Activated T-helper 2 cell treated with anti-CD3 and anti-CD28 coated beads, Interferon-gamma antibody, Interleukin-2, Interleukin-4, amounts not matched to agents 10 μg/mL and 5 μg/mL and 100 μg/mL, durations not matched to agents 14 hours and 24 hours and 36 hours (primary cell): ENCODE measurements at regions not wholly inside any gene's neighbourhood (a gene's known extent, or its start where the extent isn't known, plus 50 kb on each side); places are given as distances from the start of the nearest gene placed in this dataset.

Experiments
- DNase-seq: peaks from one replicate; pipeline ENCODE4 v3.0.0; 2021; ENCODE audit warnings: low spot score
- H3K27ac Mint-ChIP-seq: one replicate; pipeline ENCODE4 v1.8.0; 2021; ENCODE audit warnings: mixed read lengths
- H3K27me3 Mint-ChIP-seq: one replicate; pipeline ENCODE4 v1.8.0; 2021; ENCODE audit warnings: low read depth, mixed read lengths
- H3K36me3 Mint-ChIP-seq: one replicate; pipeline ENCODE4 v1.8.0; 2021; ENCODE audit warnings: low read depth, mixed read lengths
- H3K4me1 Mint-ChIP-seq: one replicate; pipeline ENCODE4 v1.8.0; 2021; ENCODE audit warnings: low read depth, mixed read lengths
- H3K4me3 Mint-ChIP-seq: one replicate; pipeline ENCODE4 v1.8.0; 2021; ENCODE audit warnings: low read depth, mild to moderate bottlenecking, moderate library complexity, mixed read lengths
- H3K9me3 Mint-ChIP-seq: one replicate; pipeline ENCODE4 v1.8.0; 2021; ENCODE audit warnings: mixed read lengths
- intact Hi-C: fragments of 100-400 bp; cut with micrococcal nuclease; formaldehyde crosslinking; loops from one replicate; pipeline ENCODE4 v1.15.1; 2023

- Mint-ChIP-seq H3K36me3 (no peaks in the 10 kb centered on the region), H3K4me3 (no peak overlapping the region)
Observed at GRCh38 chr12:67764946-67765619, 116.5 kb downstream of the DYRK2 start.

DNA sequence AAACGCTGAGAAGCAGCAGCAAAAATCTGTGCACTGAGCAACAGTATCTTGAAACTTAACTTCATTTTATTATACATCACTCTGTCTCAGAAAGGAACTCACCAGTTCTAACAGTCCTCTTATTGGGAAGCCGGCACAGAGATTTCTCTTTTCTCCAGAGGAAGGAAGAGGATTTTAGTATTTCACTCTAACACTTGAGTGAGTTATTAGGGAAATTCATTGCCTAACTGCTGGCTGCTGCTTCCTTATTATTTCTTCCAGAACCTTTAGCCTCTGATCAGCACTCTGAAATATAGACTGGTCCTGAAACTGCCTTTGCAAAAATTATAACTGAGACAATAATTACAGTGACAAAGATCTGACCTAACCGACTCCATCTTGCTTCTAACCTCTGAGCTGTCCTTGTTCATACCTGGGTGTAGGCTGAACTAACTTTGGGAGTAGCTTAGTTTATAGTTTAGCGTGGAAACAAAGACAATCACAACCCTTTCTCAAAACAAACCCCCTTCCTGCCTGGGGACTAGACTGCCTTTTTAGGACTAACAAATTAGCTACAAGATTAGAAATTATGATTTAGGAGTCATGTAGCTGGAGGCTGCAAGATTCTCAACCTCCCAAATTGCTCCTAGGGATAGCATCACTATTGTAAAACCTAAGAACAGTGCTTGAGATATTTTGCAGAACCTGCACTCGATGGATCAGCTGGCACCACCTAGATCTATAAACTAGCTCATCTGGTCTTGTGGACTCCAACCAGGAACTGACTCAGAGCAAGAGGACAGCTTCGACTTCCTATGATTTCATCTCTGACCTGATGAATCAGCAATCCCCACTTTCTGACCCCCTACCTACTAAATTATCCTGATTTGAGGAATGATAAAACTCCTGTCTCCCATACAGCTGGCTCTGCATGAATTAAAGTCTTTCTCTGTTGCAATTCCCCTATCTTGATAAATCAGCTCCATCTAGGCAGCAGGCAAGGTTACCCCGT, 117.5 kb downstream of the DYRK2 start:
- Mint-ChIP-seq H3K9me3 (no peaks in the 10 kb centered on the region), H3K27ac (no peak overlapping the region), H3K27me3 (no peaks in the 10 kb centered on the region), H3K36me3 (no peaks in the 10 kb centered on the region), H3K4me1 (no peaks in the 10 kb centered on the region), H3K4me3 (no peak overlapping the region)
- intact Hi-C loops, result no loop called here
- DNase-seq, result no peak

More at GRCh38 chr12:67764946-67765619, 116.5 kb downstream of the DYRK2 start:
- H3K9me3 Mint-ChIP-seq, result no peaks in the 10 kb centered on the region
- no peak for DNase-seq
- intact Hi-C loops, result no loop called here
- H3K4me1 Mint-ChIP-seq, result peaks cover 1% of the 10 kb centered on the region
- no peaks in the 10 kb centered on the region for H3K27me3 Mint-ChIP-seq
- no peak overlapping the region for H3K27ac Mint-ChIP-seq

DNA sequence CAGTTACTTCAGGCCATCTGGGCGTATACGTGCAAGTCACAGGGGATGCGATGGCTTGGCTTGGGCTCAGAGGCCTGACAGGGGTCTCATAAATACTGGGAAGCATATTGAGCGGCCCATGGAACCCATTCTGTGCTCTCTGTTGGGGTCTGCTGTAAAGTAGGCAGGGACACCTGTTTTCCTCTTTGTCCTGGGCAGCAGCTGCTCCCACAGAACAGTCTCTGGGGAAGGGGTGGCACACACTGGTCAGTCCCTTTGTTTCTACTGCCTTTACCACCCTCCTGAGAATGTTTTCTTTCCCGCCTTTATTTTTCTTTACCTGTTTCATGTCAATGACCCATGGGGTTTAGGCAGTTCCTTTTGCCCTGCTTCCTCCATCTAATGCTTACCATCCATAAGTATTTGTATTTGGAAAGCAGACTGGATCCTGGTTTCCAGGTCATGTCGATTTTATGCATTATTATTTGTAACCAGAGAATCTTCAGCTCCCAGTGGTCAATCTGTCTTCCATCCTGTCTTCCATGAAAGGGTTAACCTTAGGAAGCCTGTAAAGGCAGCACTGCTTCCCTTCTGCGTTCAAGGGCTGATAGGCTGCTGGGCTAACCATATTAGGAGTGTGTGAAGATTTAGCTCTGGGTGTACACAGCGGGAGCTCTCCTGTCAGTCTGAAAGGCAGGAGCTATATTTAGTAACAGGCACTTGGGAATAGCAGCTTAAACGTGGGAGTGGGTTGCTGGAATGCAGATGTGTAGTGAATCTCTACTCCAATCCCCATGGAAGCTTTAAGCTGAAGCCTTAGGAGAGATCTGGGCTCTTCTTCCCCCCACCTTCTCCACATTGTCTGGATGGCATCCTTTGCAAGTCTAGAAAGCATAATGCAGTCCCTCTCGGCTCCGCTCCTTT, 124.0 kb downstream of the DYRK2 start:
- H3K9me3 Mint-ChIP-seq, result no peaks in the 10 kb centered on the region
- peaks cover 1% of the 10 kb centered on the region for H3K27me3 Mint-ChIP-seq
- intact Hi-C loops, result no loop called here
- H3K27ac Mint-ChIP-seq, result no peak overlapping the region
- DNase-seq, result no peak
- H3K4me1 Mint-ChIP-seq, result no peaks in the 10 kb centered on the region
- H3K4me3 Mint-ChIP-seq, result no peak overlapping the region
- no peaks in the 10 kb centered on the region for H3K36me3 Mint-ChIP-seq

DNA sequence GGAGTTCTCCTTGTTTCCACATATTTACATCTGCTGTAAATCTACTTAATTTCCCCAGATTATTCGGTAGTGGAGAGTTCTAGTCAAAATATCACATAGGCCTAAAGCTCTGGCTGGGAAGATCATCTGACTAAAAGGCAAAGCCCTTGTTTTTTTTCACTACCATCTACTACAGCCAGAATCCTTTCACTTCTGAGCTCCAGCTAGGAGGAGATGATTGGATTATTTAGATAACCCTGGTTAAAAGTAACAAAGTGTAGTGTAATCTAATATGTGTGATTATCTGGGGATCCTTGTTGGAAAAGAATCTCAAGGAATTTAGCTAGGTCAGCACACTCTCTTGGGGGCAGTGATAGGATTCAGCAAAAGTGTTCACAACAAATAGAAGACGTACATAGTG, 125.4 kb downstream of the DYRK2 start:
- no peaks in the 10 kb centered on the region for H3K36me3 Mint-ChIP-seq

GRCh38 chr12:67774983-67775587, 126.5 kb downstream of the DYRK2 start:
- DNase-seq, result no peak
- Mint-ChIP-seq H3K36me3 (no peaks in the 10 kb centered on the region), H3K27ac (no peak overlapping the region), H3K27me3 (peaks cover 1% of the 10 kb centered on the region), H3K9me3 (no peaks in the 10 kb centered on the region), H3K4me3 (no peak overlapping the region), H3K4me1 (no peaks in the 10 kb centered on the region)
- intact Hi-C loops, result no loop called here

More for the DNA sequence above, 125.4 kb downstream of the DYRK2 start:
- intact Hi-C loops, result no loop called here
- no peak overlapping the region for H3K4me3 Mint-ChIP-seq
- H3K9me3 Mint-ChIP-seq, result no peaks in the 10 kb centered on the region
- H3K4me1 Mint-ChIP-seq, result no peaks in the 10 kb centered on the region
- no peak for DNase-seq
- no peak overlapping the region for H3K27ac Mint-ChIP-seq
- peaks cover 1% of the 10 kb centered on the region for H3K27me3 Mint-ChIP-seq

GRCh38 chr12:67780580-67781084, 132.1 kb downstream of the DYRK2 start:
- DNase-seq, result no peak
- Mint-ChIP-seq H3K27me3 (peaks cover 1% of the 10 kb centered on the region), H3K36me3 (no peaks in the 10 kb centered on the region), H3K27ac (no peak overlapping the region), H3K9me3 (no peaks in the 10 kb centered on the region), H3K4me3 (no peak overlapping the region), H3K4me1 (peaks cover 12% of the 10 kb centered on the region)
- intact Hi-C loops, result no loop called here

GRCh38 chr12:67782573-67782972, 134.0 kb downstream of the DYRK2 start:
- Mint-ChIP-seq H3K27ac (no peak overlapping the region), H3K9me3 (no peaks in the 10 kb centered on the region), H3K36me3 (no peaks in the 10 kb centered on the region), H3K4me1 (peaks cover 12% of the 10 kb centered on the region), H3K27me3 (no peaks in the 10 kb centered on the region), H3K4me3 (no peak overlapping the region)
- DNase-seq, result no peak
- intact Hi-C loops, result no loop called here

GRCh38 chr12:67783393-67783792, 134.8 kb downstream of the DYRK2 start:
- Mint-ChIP-seq H3K4me1 (peaks cover 12% of the 10 kb centered on the region), H3K4me3 (no peak overlapping the region), H3K27ac (no peak overlapping the region), H3K9me3 (no peaks in the 10 kb centered on the region), H3K27me3 (no peaks in the 10 kb centered on the region), H3K36me3 (no peaks in the 10 kb centered on the region)
- no peak for DNase-seq
- intact Hi-C loops, result no loop called here

GRCh38 chr12:67784831-67785230, 136.3 kb downstream of the DYRK2 start:
- Mint-ChIP-seq H3K4me3 (no peak overlapping the region), H3K9me3 (no peaks in the 10 kb centered on the region), H3K36me3 (no peaks in the 10 kb centered on the region), H3K4me1 (peaks cover 12% of the 10 kb centered on the region), H3K27ac (no peak overlapping the region), H3K27me3 (no peaks in the 10 kb centered on the region)
- intact Hi-C loops, result no loop called here
- no peak for DNase-seq

DNA sequence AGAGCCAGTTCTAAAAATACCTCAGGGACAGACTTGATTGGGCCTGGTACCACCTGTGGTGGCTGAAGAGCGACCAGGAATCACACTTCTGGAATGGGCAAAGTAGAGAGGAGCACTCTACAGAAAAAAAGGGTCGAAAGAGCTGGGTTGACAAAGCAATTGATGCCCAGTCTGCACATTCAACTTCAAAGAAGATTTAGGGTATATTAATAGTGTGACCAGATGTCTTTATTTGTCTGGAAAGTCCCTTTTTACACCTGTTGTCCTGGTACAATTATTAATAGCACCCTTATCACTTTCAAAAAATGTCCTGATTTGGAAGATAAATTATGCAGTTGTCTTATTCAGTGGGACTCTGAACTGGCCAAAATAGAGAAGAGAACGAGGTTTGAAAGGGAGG, 137.5 kb downstream of the DYRK2 start:
- no peak for DNase-seq
- no peak overlapping the region for H3K27ac Mint-ChIP-seq
- H3K27me3 Mint-ChIP-seq, result no peaks in the 10 kb centered on the region
- H3K4me1 Mint-ChIP-seq, result peaks cover 12% of the 10 kb centered on the region
- H3K4me3 Mint-ChIP-seq, result no peak overlapping the region
- peaks cover 2% of the 10 kb centered on the region for H3K9me3 Mint-ChIP-seq
- H3K36me3 Mint-ChIP-seq, result no peaks in the 10 kb centered on the region
- intact Hi-C loops, result no loop called here

DNA sequence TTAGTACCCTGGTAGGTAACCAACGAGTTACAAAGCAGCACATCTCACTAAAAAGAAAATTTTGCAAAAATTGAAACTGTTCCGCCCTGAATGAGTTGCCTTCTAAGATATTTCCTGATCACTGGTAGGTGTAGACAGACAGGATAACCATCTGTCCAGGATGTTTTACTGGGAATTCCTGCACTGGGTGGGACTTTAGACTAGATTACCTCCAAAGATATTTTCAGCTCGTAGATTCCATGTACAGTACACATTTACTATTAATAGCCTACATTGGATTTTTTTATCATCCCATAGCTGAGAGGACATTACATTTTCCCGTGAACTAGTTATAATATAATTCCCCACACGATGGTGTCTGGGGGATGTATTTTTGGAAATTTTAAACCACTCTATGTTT, 139.6 kb downstream of the DYRK2 start:
- peaks cover 8% of the 10 kb centered on the region for H3K4me1 Mint-ChIP-seq
- no peak for DNase-seq
- peaks cover 5% of the 10 kb centered on the region for H3K36me3 Mint-ChIP-seq
- H3K4me3 Mint-ChIP-seq, result no peak overlapping the region
- H3K27ac Mint-ChIP-seq, result no peak overlapping the region
- no peaks in the 10 kb centered on the region for H3K27me3 Mint-ChIP-seq
- H3K9me3 Mint-ChIP-seq, result peaks cover 16% of the 10 kb centered on the region
- intact Hi-C loops, result no loop called here

DNA sequence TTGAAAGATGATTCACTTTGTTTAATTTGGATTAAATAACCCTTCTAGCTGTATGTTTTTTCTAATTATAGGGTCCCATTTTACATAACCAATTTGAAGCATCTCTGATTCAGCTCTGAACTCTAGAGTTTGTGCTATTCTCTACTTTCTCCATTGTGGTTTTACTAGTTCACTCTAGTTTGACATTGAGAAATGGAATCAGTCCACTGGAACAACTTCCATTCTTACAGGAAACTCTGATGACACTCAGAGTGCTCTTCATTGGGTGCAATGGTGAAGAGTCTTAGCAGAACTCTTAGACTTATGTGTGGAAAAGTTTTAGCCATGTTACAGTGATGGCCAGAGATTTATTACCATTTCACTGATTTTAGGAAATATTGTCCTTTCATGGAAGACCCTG, 140.7 kb downstream of the DYRK2 start:
- H3K4me3 Mint-ChIP-seq, result no peak overlapping the region
- DNase-seq, result no peak
- intact Hi-C loops, result no loop called here

More for the DNA sequence above, 140.7 kb downstream of the DYRK2 start:
- Mint-ChIP-seq H3K36me3 (peaks cover 5% of the 10 kb centered on the region), H3K4me1 (peaks cover 3% of the 10 kb centered on the region), H3K27me3 (no peaks in the 10 kb centered on the region), H3K27ac (no peak overlapping the region), H3K9me3 (peaks cover 16% of the 10 kb centered on the region)
